ENCODE measurements at regions not wholly inside any gene's neighbourhood (a gene's known extent, or its start where the extent isn't known, plus 50 kb on each side); places are given as distances from the start of the nearest gene placed in this dataset.

- TF ChIP-seq ZNF3 (CRISPR knock-in tag; IDR thresholded peaks at IDR 0.05): no peak
- no peak for TF ChIP-seq SRF (CRISPR knock-in tag; IDR thresholded peaks at IDR 0.05)
- TF ChIP-seq JUN (IDR thresholded peaks at IDR 0.05; ENCODE audit: borderline replicate concordance, low read depth, low read length): no peak
- TF ChIP-seq JUN (CRISPR knock-in tag; IDR thresholded peaks at IDR 0.05; ENCODE audit: borderline replicate concordance): no peak
- TF ChIP-seq ZBTB43 (CRISPR knock-in tag; IDR thresholded peaks at IDR 0.05): no peak
- no peak for TF ChIP-seq MED1 (CRISPR knock-in tag; IDR thresholded peaks at IDR 0.05; ENCODE audit: borderline replicate concordance)
- TF ChIP-seq CXXC5 (CRISPR knock-in tag; IDR thresholded peaks at IDR 0.05): no peak
- TF ChIP-seq CREB3L1 (IDR thresholded peaks at IDR 0.05; ENCODE audit: borderline replicate concordance, low read depth): no peak
- no peak for TF ChIP-seq EP300 (IDR thresholded peaks at IDR 0.05; ENCODE audit: low read length)
- TF ChIP-seq SRSF7 (optimal IDR thresholded peaks at IDR 0.05; ENCODE audit: low read depth, low read length): no peak
- TF ChIP-seq NBN (IDR thresholded peaks at IDR 0.05; ENCODE audit: low read depth): no peak
- TF ChIP-seq CTCF (IDR thresholded peaks at IDR 0.05 in 2 of 3, conservative IDR thresholded peaks at IDR 0.05 in 1 of 3; ENCODE audit: insufficient read depth in 2 of 3, low read depth in 1 of 3, low read length in 3 of 3): no peak
- no peak for TF ChIP-seq YY1 (IDR thresholded peaks at IDR 0.05; ENCODE audit: borderline replicate concordance in 1 of 3, control insufficient read depth in 1 of 3, extremely low read depth in 1 of 3, insufficient read depth in 3 of 3, insufficient read length in 1 of 3, insufficient replicate concordance in 2 of 3, low read depth in 1 of 3, low read length in 2 of 3)
- TF ChIP-seq NKRF (IDR thresholded peaks at IDR 0.05; ENCODE audit: borderline replicate concordance): no peak
- no peak for TF ChIP-seq CEBPB (tag; IDR thresholded peaks at IDR 0.05)
Observed at GRCh38 chr17:31780483-31780882, 78.6 kb downstream of the COPRS start.
